Stomach (tissue), 4 donors: ENCODE measurements at regions not wholly inside any gene's neighbourhood (a gene's known extent, or its start where the extent isn't known, plus 50 kb on each side); places are given as distances from the start of the nearest gene placed in this dataset.

Experiments used
- CTCF ChIP-seq, 7 experiments: fragments of 450-650 bp in 4 of 7; fragments of 200-600 bp in 3 of 7; sonication (generic) in 3 of 7; IDR thresholded peaks; one replicate each; pipeline ENCODE4 v1.5.1; 2016 to 2019; ENCODE audit warnings: antibody characterized with exemption in 7 of 7, control low read depth in 2 of 7, mild to moderate bottlenecking in 1 of 7
- POLR2A ChIP-seq, 4 donors: fragments of 450-650 bp; IDR thresholded peaks; one replicate each; pipeline ENCODE4 v1.6.1; 2016; ENCODE audit warnings: antibody characterized with exemption in 4 of 4, control low read depth in 2 of 4, mild to moderate bottlenecking in 1 of 4, moderate library complexity in 1 of 4
- POLR2AphosphoS5 ChIP-seq, 3 donors: sonication (generic); formaldehyde crosslinking; IDR thresholded peaks; one replicate each; pipeline ENCODE4 v1.6.1; 2016; ENCODE audit warnings: antibody characterized with exemption in 3 of 3

DNA sequence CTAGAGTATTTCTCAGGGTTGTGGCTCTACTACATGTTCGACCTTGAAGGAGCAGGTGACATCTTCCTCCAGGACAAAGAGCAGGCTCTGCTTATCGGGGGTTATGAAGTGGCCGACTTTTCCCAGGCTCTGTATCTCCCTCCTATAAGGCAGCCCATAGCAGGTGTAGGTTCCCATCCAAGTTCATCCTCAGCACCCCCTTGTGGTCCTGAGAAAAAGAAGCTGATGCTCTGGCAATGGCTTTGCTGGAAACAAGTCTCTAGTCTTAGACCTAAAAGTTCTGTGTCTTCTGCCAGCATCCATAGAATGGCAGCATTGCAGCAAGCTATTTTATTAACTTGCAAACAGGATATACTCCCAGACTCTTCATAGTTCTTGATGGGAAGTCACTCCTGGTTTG is 836.6 kb upstream of the PRKX start:
- TF ChIP-seq CTCF (IDR thresholded peaks at IDR 0.05) (no peak), POLR2A (IDR thresholded peaks at IDR 0.05) (no peak), POLR2AphosphoS5 (IDR thresholded peaks at IDR 0.05) (no peak)
